IPS DF 6.9 (cell line): ENCODE measurements at regions not wholly inside any gene's neighbourhood (a gene's known extent, or its start where the extent isn't known, plus 50 kb on each side); places are given as distances from the start of the nearest gene placed in this dataset.
"Not testable (repeated sequence)": the region's sequence is repeated elsewhere in the genome, so short reads cannot be mapped to it uniquely, and the experiment has no call there.

Experiments used
- DNase-seq: peaks from one replicate; pipeline ENCODE4 v3.0.0-alpha.2; 2013; ENCODE audit warnings: low read depth, low spot score
- H3K27ac ChIP-seq: one replicate; pipeline ENCODE4 v1.5.1; 2013; ENCODE audit warnings: low read length, control low read depth
- H3K27me3 ChIP-seq: 2 replicates; pipeline ENCODE4 v1.6.1; 2013; ENCODE audit warnings: mild to moderate bottlenecking, low read length; ENCODE audit not compliant: control insufficient read depth, insufficient read depth
- H3K36me3 ChIP-seq: 2 replicates; pipeline ENCODE4 v1.6.1; 2013; ENCODE audit warnings: low read length; ENCODE audit not compliant: control insufficient read depth, insufficient read depth
- H3K4me1 ChIP-seq: 2 replicates; pipeline ENCODE4 v1.6.1; 2013; ENCODE audit warnings: low read length; ENCODE audit not compliant: control insufficient read depth, insufficient read depth
- H3K4me3 ChIP-seq: 2 replicates; pipeline ENCODE4 v1.5.1; 2013; ENCODE audit warnings: mild to moderate bottlenecking, low read length
- H3K9me3 ChIP-seq: 2 replicates; pipeline ENCODE4 v1.6.1; 2013; ENCODE audit warnings: low read length, inconsistent platforms; ENCODE audit not compliant: control insufficient read depth, insufficient read depth
- WGBS: extraction: QIAGEN DNeasy Blood & Tissue Kit; methylation state at CpG from one replicate; pipeline ENCODE4 v1.1.7; 2013; ENCODE audit warnings: mixed read lengths, missing lambda C conversion rate; ENCODE audit not compliant: insufficient read length, insufficient coverage; 5-methylcytosine and 5-hydroxymethylcytosine counted together

DNA sequence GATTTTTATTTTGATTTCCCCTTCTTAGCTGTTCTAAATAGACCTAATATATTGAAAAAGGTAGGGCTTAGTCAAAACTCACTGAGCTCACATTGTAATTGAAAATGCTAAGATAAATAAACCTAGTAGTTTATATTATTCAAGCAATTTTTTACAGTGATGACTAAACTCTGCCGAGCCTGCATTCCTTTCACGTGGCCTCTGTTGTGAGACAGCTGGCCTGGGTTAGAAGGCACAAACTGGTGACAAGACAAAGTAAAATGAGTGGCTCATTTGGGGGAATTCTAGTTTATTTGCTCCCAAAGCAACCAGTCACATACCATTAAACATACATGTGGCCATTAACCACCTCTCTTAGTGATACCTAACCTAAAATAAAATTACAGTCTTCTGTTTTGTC lies 169.4 kb upstream of the TEX13C start:
- Histone ChIP-seq H3K36me3 (no peaks in the 10 kb centered on the region), H3K27ac (no peak overlapping the region), H3K9me3 (no peaks in the 10 kb centered on the region), H3K4me3 (no peak overlapping the region), H3K4me1 (no peaks in the 10 kb centered on the region), H3K27me3 (no peaks in the 10 kb centered on the region)
- DNase-seq, result no peak
- no CpG with 5 or more reads among the region's 2 CpGs for WGBS

DNA sequence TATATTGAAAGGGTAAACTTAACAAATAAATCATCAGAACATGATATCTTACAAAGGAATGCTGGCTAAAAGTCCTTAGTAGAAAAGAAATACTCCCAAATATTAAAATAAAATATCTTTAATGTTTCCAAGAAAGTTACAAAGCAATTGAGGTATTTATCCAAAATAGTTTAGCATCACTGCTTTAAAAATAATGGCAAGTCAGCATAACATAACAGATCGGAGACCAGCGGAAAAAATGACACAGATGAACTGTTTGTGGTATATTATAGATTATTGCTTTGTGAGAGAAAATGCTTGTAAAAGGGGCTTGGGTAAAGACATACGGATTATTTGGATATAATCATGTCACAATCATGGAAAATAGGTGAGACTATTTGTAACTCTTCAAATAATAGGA lies 168.5 kb upstream of the TEX13C start:
- no peaks in the 10 kb centered on the region for H3K36me3 ChIP-seq
- no peaks in the 10 kb centered on the region for H3K27me3 ChIP-seq
- H3K4me1 ChIP-seq, result no peaks in the 10 kb centered on the region
- H3K27ac ChIP-seq, result no peak overlapping the region
- DNase-seq, result no peak
- H3K4me3 ChIP-seq, result no peak overlapping the region
- no peaks in the 10 kb centered on the region for H3K9me3 ChIP-seq
- WGBS, result 100% methylated on average over 1 of the region's 3 CpGs

DNA sequence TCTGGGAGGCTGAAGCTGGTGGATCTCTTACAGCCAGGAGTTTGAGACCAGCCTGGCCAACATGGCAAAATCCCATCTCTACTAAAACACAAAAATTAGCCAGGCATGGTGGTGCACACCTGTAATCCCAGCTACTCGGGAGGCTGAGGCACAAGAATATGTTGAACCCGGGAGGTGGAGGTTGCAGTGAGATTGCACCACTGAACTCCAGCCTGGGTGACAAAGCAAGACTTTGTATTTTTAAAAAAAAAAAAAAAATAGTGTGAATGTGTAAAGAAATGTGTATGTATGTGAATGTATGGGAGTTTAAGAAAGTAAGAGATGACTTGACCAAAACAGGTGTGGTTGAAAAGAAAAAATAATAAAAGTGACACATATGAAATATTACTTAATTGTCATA lies 167.7 kb upstream of the TEX13C start:
- Histone ChIP-seq H3K4me3 (no peak overlapping the region), H3K9me3 (no peaks in the 10 kb centered on the region), H3K36me3 (no peaks in the 10 kb centered on the region), H3K4me1 (no peaks in the 10 kb centered on the region), H3K27me3 (no peaks in the 10 kb centered on the region), H3K27ac (no peak overlapping the region)
- DNase-seq, result no peak
- WGBS, result no CpG with 5 or more reads among the region's 2 CpGs

DNA sequence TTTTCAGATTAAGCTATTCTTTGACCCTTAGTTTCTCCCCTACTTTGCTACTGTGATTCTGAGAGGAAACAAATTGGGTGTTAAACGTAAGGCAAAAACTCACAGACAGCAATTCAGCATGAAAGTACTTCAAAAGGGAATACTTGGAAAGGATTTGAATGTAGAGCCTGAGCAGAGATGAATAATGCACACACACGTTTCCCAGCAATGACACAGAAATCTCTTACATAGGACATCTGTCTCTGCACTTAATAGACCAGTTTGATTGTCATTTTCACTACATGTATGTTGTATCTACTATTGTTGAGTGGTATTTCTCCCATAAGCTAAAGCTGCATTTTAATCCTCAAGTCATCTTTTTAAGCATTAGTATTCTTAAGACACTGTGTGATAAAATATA lies 166.1 kb upstream of the TEX13C start:
- DNase-seq, result no peak
- no peaks in the 10 kb centered on the region for H3K9me3 ChIP-seq
- H3K27me3 ChIP-seq, result no peaks in the 10 kb centered on the region
- no CpG with 5 or more reads among the region's 2 CpGs for WGBS
- H3K4me1 ChIP-seq, result no peaks in the 10 kb centered on the region
- H3K27ac ChIP-seq, result no peak overlapping the region
- H3K4me3 ChIP-seq, result no peak overlapping the region
- H3K36me3 ChIP-seq, result no peaks in the 10 kb centered on the region

DNA sequence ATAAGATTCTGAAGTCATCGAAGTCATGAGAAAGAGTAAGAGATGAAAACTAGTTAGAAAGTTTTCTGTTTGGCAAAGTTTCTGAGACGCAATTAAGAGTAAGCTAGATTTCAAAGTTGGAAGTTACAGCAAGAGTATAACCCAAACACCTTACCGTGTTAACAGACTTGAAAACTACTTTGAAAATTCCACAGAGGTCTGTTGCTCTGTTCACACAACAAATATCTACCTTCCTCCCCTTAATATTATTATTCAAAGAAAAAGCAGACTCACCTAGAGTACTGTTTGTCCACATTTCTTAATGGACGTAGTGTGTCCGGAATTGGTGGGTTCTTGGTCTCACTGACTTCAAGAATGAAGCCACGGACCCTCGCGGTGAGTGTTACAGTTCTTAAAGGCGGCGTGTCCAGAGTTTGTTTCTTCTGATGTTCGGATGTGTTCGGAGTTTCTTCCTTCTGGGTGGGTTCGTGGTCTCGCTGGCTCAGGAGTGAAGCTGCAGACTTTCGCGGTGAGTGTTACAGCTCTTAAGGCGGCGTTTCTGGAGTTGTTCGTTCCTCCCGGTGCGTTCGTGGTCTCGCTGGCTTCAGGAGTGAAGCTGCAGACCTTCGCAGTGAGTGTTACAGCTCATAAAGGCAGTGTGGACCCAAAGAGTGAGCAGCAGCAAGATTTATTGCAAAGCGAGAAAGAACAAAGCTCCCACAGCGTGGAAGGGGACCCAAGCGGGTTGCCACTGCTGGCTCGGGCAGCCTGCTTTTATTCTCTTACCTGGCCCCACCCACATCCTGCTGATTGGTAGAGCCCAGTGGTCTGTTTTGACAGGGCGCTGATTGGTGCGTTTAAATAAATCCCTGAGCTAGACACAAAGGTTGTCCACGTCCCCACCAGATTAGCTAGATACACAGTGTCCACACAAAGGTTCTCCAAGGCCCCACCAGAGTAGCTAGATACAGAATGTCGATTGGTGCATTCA lies 165.1 kb upstream of the TEX13C start:
- H3K36me3 ChIP-seq, H3K4me3 ChIP-seq, H3K9me3 ChIP-seq, H3K27ac ChIP-seq, H3K27me3 ChIP-seq, H3K4me1 ChIP-seq, DNase-seq: not testable (repeated sequence)
- WGBS, result no CpG with 5 or more reads among the region's 32 CpGs

DNA sequence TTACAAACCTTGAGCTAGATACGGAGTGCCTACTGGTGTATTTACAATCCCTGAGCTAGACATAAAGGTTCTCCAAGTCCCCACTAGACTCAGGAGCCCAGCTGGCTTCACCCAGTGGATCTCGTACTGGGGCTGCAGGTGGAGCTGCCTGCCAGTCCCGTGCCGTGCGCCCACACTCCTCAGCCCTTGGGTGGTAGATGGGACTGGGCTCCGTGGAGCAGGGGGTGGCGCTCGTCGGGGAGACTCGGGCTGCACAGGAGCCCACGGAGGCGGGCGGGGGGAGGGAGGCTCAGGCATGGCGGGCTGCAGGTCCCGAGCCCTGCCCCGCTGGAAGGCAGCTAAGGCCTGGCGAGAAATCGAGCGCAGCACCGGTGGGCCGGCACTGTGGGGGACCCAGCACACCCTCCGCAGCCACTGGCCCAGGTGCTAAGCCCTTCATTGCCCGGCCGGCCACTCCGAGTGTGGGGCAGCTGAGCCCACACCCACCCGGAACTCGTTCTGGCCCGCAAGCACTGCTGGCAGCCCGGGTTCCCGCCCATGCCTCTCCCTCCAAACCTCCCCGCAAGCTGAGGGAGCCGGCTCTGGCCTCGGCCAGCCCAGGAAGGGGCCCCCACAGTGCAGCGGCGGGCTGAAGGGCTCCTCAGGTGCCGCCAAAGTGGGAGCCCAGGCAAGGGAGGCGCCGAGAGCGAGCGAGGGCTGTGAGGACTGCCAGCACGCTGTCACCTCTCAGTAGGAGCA lies 164.2 kb upstream of the TEX13C start:
- WGBS, result no CpG with 5 or more reads among the region's 41 CpGs
- H3K27ac ChIP-seq, H3K27me3 ChIP-seq, H3K36me3 ChIP-seq, H3K9me3 ChIP-seq, DNase-seq, H3K4me3 ChIP-seq, H3K4me1 ChIP-seq: not testable (repeated sequence)

DNA sequence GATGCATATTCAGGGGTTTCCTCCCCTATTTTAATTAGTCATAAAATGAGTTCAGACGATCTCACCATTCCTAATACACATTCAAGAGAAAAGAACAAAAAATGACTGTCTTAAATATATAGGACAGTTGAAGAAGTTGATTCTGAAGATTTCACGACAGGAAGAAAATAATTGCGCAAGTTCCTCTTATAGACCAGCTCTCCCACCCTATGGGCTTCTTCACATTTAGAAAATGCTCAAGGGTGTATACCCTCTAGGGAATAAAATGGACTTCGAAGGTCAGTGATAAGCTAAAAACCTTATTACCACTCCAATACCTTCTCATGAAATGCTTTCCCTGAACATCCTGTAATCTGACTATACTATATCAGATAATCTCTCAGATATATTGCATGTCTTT lies 149.2 kb upstream of the TEX13C start:
- Histone ChIP-seq H3K27ac (no peak overlapping the region), H3K4me3 (no peak overlapping the region), H3K27me3 (no peaks in the 10 kb centered on the region), H3K4me1 (no peaks in the 10 kb centered on the region), H3K36me3 (no peaks in the 10 kb centered on the region), H3K9me3 (no peaks in the 10 kb centered on the region)
- no peak for DNase-seq
- WGBS, result no CpG with 5 or more reads among the region's 4 CpGs

DNA sequence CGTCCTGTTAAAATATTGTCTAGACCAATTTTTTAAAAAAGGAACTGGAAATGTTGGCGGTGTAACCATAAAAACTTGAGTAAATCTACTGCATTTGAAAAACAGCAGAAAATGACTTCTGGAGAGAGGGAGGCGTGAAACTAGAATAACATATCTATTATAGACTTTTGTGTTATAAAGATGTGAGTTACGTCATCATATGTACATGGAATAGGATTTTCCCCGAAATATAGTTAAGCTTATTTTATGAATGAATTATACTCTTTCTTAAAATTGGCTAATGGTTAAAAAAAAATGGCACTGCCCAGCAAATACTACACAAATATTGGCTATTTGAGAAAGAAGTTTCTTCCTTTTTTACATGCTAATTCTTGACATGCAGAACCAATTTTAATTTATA lies 147.1 kb upstream of the TEX13C start:
- no peak overlapping the region for H3K4me3 ChIP-seq
- DNase-seq, result no peak
- WGBS, result no CpG with 5 or more reads among the region's 5 CpGs
- H3K27me3 ChIP-seq, result no peaks in the 10 kb centered on the region
- H3K36me3 ChIP-seq, result no peaks in the 10 kb centered on the region
- no peak overlapping the region for H3K27ac ChIP-seq
- no peaks in the 10 kb centered on the region for H3K9me3 ChIP-seq
- H3K4me1 ChIP-seq, result no peaks in the 10 kb centered on the region

DNA sequence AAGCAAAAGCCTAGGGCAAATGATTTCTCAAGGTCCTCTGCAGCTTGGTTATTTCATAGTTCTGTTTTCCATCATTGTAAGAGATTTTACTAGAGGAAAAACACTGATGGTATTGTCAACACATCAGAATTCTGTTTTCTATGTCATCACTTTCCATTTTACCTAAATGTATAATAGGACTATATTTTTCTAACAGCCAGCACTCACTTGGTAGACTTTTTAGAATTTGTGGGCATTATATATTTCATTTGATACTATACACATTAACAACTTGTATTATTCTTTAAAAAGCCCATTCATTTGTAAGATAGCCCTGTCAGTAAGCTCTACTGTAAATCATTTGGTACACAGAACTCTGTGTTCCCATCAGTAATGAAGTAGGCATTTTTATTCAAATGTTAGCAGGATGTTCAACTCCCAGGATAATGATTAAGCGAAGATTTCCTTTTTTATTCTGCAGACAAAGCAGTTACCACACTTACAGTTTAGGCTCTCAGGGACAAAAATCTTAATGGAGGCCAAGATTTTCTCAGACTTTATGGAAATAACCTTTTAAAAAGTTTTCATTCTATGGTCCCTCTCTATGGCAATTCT lies 143.6 kb upstream of the TEX13C start:
- Histone ChIP-seq H3K27ac (no peak overlapping the region), H3K9me3 (no peaks in the 10 kb centered on the region), H3K27me3 (no peaks in the 10 kb centered on the region), H3K4me1 (no peaks in the 10 kb centered on the region), H3K4me3 (no peak overlapping the region), H3K36me3 (no peaks in the 10 kb centered on the region)
- WGBS, result no CpG with 5 or more reads among the region's 1 CpG
- DNase-seq, result no peak

DNA sequence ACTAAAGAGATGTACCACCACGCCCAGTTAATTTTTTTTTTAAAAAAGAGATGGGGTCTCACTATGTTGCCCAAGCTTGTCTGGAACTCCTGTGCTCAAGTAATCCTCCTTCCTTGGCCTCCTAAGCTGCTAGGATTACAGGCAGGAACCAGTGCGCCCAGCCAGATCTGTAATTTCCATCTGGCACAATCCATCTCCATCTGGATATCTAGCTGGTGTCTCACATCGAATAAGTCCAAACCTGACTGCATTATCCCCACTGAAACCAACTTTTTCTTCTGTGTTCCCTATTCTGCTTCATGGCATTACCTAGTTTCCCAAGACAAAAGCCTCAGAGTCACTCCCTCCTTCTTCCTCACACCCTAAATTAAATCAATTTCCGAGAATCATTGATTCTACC lies 125.8 kb upstream of the TEX13C start:
- WGBS, result no CpG with 5 or more reads among the region's 4 CpGs

More for the DNA sequence above, 125.8 kb upstream of the TEX13C start:
- H3K4me3 ChIP-seq, result no peak overlapping the region
- no peak overlapping the region for H3K27ac ChIP-seq
- no peak for DNase-seq
- no peaks in the 10 kb centered on the region for H3K4me1 ChIP-seq
- no peaks in the 10 kb centered on the region for H3K9me3 ChIP-seq
- H3K27me3 ChIP-seq, result no peaks in the 10 kb centered on the region
- H3K36me3 ChIP-seq, result no peaks in the 10 kb centered on the region
